ENCODE measurements at regions not wholly inside any gene's neighbourhood (a gene's known extent, or its start where the extent isn't known, plus 50 kb on each side); places are given as distances from the start of the nearest gene placed in this dataset.
A peak's percentile ranks its signal among the peaks of the same experiment; 100 is the strongest.

DNA sequence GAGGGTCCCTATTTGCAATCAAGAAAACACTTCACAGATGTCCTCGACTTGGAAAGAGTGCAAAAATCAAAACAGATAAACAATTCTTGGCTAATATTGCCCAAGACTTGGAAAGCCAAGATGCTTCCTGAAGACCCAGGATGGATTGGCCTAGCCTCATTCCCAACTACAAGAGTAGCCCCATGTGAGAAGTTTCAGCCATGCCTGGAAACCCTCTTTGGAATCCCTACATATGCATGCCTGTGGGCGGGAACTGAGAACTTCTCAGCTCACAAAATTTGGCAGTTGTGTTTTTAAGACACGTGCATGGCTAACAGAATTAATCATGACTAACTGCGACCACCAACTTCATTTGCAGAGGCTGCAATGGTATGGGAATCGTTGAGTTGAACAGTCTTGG, 283.2 kb upstream of the TBX3 start:
- no peak for TF ChIP-seq CTCF (IDR thresholded peaks at IDR 0.05; ENCODE audit: low read depth, low read length)
- no peak overlapping the region for H3K4me3 ChIP-seq (replicated peaks in 1 of 2; ENCODE audit: low read depth in 2 of 2, low read length in 2 of 2)
- DNase-seq (ENCODE audit: low read depth in 2 of 2): no peak

DNA sequence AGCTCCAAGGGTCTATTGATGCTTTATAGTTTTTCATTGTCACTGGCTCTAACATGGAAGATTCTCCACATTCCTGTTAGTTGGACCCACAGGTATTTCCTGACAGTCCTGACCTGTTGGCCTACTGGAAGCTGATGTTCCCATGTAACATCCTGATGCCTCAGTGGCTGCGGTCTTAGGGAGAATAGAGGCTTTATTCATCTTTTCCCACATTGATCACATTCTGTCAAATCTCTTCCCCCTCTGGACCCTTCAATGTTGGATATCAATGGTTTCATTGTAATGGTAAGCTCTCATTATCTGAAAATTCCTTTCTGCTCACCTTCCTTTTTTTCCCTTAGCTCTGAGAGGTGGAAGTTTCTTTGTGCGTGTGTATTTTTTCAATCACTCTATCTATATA, 280.9 kb upstream of the TBX3 start:
- no peak for DNase-seq (ENCODE audit: low read depth in 2 of 2)
- TF ChIP-seq CTCF (IDR thresholded peaks at IDR 0.05; ENCODE audit: low read depth, low read length): no peak

GRCh38 chr12:114963846-114964245, 279.9 kb upstream of the TBX3 start:
- no peak for DNase-seq (ENCODE audit: low read depth in 2 of 2)
- no peak for TF ChIP-seq CTCF (IDR thresholded peaks at IDR 0.05; ENCODE audit: low read depth, low read length)
- no peak overlapping the region for H3K4me3 ChIP-seq (replicated peaks in 1 of 2; ENCODE audit: low read depth in 2 of 2, low read length in 2 of 2)

More for the DNA sequence above, 280.9 kb upstream of the TBX3 start:
- no peak overlapping the region for H3K4me3 ChIP-seq (replicated peaks in 1 of 2; ENCODE audit: low read depth in 2 of 2, low read length in 2 of 2)

- no peak for DNase-seq (ENCODE audit: low read depth in 2 of 2)
- TF ChIP-seq CTCF (IDR thresholded peaks at IDR 0.05; ENCODE audit: low read depth, low read length): no peak
- H3K4me3 ChIP-seq (replicated peaks in 1 of 2; ENCODE audit: low read depth in 2 of 2, low read length in 2 of 2): no peak overlapping the region
Measured at GRCh38 chr12:114961491-114961890, 277.5 kb upstream of the TBX3 start.

GRCh38 chr12:114958538-114958937, 274.6 kb upstream of the TBX3 start:
- DNase-seq (ENCODE audit: low read depth in 2 of 2): no peak

GRCh38 chr12:114957225-114957624, 273.2 kb upstream of the TBX3 start:
- no peak overlapping the region for H3K4me3 ChIP-seq (replicated peaks in 1 of 2; ENCODE audit: low read depth in 2 of 2, low read length in 2 of 2)
- DNase-seq (ENCODE audit: low read depth in 2 of 2): no peak
- no peak for TF ChIP-seq CTCF (IDR thresholded peaks at IDR 0.05; ENCODE audit: low read depth, low read length)

More at GRCh38 chr12:114958538-114958937, 274.6 kb upstream of the TBX3 start:
- H3K4me3 ChIP-seq (replicated peaks in 1 of 2; ENCODE audit: low read depth in 2 of 2, low read length in 2 of 2): no peak overlapping the region
- no peak for TF ChIP-seq CTCF (IDR thresholded peaks at IDR 0.05; ENCODE audit: low read depth, low read length)

DNA sequence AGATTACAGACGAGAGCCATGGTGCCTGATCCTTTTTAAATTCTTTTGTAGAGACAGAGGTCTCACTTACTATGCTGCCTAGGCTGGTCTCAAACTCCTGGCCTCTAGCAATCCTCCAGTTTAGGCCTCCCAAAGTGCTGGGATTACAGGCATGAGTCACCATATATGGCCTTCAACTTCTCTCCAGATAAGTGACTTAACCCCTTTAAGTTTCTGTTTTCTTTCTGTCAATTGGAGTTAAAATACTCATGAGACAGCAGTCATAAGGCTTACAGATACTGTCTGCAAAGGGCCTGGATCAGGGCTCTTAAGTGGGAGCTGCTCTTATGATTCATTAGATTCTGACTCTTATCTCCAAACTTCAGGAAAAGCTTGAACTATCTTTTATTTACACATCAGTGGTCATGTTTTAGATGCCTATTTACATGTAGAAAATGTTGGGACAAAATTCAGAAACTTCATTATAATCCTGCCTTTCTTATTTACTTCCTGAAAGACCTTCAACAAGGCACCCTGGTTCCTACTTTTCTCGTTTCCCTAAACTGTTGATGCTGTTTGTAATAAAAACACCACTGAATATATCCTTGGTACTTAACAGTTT, 271.5 kb upstream of the TBX3 start:
- peak; percentile 15 to 33 for DNase-seq (ENCODE audit: low read depth in 2 of 2)
- no peak overlapping the region for H3K4me3 ChIP-seq (replicated peaks in 1 of 2; ENCODE audit: low read depth in 2 of 2, low read length in 2 of 2)
- TF ChIP-seq CTCF (IDR thresholded peaks at IDR 0.05; ENCODE audit: low read depth, low read length): no peak
